ENCODE measurements at regions not wholly inside any gene's neighbourhood (a gene's known extent, or its start where the extent isn't known, plus 50 kb on each side); places are given as distances from the start of the nearest gene placed in this dataset.

GRCh38 chr12:13486794-13487193 is 290.3 kb downstream of the EMP1 start:
- DNase-seq, result no peak

- no peak for DNase-seq
These were observed 282.2 kb downstream of the EMP1 start for GRCh38 chr12:13478650-13479181.

GRCh38 chr12:13474381-13474780 is 277.9 kb downstream of the EMP1 start:
- DNase-seq, result no peak

- DNase-seq, result no peak
These were observed 276.2 kb downstream of the EMP1 start for GRCh38 chr12:13472690-13473089.

- no peak for DNase-seq
These were observed 274.9 kb downstream of the EMP1 start for GRCh38 chr12:13471471-13471870.

GRCh38 chr12:13465635-13466034 is 269.1 kb downstream of the EMP1 start:
- no peak for DNase-seq

- no peak for DNase-seq
These were observed 266.7 kb downstream of the EMP1 start for GRCh38 chr12:13463189-13463588.

- DNase-seq, result no peak
These were observed 265.9 kb downstream of the EMP1 start for GRCh38 chr12:13462450-13462849.

- DNase-seq, result no peak
These were observed 259.2 kb downstream of the EMP1 start for GRCh38 chr12:13455778-13456144.

- no peak for DNase-seq
These were observed 258.7 kb downstream of the EMP1 start for GRCh38 chr12:13454991-13455777.

- no peak for DNase-seq
These were observed 256.5 kb downstream of the EMP1 start for GRCh38 chr12:13452955-13453570.

GRCh38 chr12:13451776-13452175 is 255.2 kb downstream of the EMP1 start:
- DNase-seq, result no peak

GRCh38 chr12:13450231-13451080 is 253.9 kb downstream of the EMP1 start:
- no peak for DNase-seq

- DNase-seq, result no peak
These were observed 247.6 kb downstream of the EMP1 start for GRCh38 chr12:13444076-13444475.

- no peak for DNase-seq
These were observed 247.0 kb downstream of the EMP1 start for GRCh38 chr12:13443498-13443897.

GRCh38 chr12:13443028-13443427 is 246.5 kb downstream of the EMP1 start:
- no peak for DNase-seq

- no peak for DNase-seq
These were observed 245.9 kb downstream of the EMP1 start for GRCh38 chr12:13442457-13442856.

- DNase-seq, result no peak
These were observed 244.3 kb downstream of the EMP1 start for GRCh38 chr12:13440844-13441243.

- DNase-seq, result no peak
These were observed 241.0 kb downstream of the EMP1 start for GRCh38 chr12:13437541-13437940.

- no peak for DNase-seq
These were observed 240.3 kb downstream of the EMP1 start for GRCh38 chr12:13436696-13437391.

GRCh38 chr12:13436182-13436581 is 239.7 kb downstream of the EMP1 start:
- DNase-seq, result no peak

GRCh38 chr12:13435235-13435933 is 238.9 kb downstream of the EMP1 start:
- no peak for DNase-seq
